GM12873 (cell line): ENCODE measurements at regions not wholly inside any gene's neighbourhood (a gene's known extent, or its start where the extent isn't known, plus 50 kb on each side); places are given as distances from the start of the nearest gene placed in this dataset.

ENCODE experiments used
- CTCF ChIP-seq: IDR thresholded peaks from 2 replicates; pipeline ENCODE4 v1.5.1; 2012; ENCODE audit warnings: low read depth, mild to moderate bottlenecking, moderate library complexity, low read length, control low read depth; ENCODE audit not compliant: insufficient read depth; ENCODE audit errors: missing control alignments

GRCh38 chr6:93013054-93013453 is 406.3 kb downstream of the EPHA7 start:
- TF ChIP-seq CTCF: no peak

DNA sequence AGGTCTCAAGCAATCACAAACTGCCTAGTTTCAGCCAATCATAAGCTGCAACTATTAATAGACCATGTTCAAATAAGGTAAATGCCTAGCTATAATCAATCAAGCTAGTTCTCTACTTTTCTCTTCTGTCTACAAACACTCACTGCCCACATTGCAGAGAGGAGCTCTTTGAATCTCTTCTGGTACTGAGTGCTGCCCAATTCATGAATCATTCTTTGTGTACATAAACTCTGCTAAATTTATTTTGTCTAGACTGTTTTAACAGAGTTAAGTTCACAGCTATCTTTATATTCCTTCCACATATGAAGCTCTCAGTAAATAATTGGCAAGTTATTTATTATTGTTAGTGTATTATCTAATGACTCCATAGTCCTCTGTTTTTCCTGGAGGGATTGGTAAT is 411.0 kb downstream of the EPHA7 start:
- TF ChIP-seq CTCF: no peak

DNA sequence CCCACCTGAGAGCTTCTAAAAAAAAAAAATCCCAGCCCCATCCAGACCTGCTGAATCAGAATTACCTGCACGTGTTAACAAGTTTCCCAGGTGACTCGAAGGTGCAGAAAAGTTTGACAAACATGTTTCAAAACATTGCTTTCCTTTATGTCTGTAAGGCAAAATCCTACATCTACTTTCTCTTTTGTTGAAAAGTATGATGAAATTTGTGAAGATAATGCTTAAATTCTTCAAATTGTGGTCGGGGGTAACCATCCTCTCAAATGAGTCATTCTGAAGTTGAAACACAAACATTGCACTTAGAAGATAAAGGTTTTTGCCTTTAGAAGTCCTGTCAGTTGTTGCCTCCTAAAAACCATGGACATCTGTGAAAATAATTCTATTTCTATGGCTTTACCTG is 429.7 kb downstream of the EPHA7 start:
- TF ChIP-seq CTCF: no peak

GRCh38 chr6:92979281-92979680 is 440.1 kb downstream of the EPHA7 start:
- no peak for TF ChIP-seq CTCF

GRCh38 chr6:92977018-92977417 is 442.3 kb downstream of the EPHA7 start:
- no peak for TF ChIP-seq CTCF

DNA sequence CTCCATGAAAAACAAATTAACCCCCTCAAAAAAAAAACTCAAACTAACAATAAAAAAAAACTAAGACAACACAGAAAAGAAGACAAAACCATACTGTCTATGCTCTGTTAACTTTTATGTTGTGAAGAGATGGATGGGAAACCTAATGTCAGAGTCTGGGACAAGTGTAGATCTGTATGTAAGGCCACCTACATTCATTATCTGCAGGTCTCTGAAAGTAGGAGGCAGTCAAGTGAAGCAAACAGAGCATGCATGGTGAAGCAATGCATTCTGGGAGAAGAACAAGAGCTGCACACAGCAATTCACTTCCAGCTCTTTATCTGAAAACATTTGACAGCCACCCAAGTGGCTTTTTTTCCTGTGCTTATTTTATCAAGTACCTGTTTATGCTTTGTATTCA is 452.0 kb downstream of the EPHA7 start:
- TF ChIP-seq CTCF: no peak

DNA sequence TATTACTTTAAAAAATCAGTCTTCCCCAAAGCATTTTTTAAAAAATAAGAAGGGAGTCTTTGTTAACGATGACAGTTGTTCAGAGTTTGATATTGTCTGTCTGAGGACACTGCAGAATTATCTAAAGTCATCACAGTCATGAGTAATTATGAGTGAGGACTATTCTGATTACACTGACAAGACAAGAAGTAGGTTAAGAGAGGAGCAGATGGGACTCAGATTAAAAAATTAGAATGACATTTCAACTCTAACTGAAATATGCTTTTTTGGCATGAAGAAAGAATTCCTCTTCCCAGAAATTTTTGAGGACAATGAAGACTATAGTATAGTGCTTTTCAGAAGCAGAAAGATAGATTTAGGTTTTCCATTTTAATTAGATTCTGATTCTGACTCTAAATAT is 456.5 kb downstream of the EPHA7 start:
- no peak for TF ChIP-seq CTCF

DNA sequence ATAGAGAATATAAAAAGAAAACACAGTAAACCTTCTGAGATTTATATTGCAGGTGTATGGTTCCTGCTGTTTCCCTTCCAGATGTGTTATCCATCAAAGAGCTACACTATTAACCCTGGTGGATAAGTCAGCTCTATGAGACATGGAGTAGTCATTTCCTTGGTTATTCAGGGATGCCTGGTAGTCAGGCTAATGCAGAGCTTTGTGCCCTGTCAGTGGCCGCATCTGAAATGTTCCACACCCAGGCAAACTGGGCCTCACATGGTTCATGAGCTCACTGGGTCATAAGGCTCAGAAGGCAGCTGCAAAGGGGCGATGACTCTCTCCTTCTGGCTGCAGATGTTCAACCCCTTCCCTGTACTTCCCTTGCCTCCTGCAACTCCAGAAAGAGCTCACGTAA is 473.6 kb downstream of the EPHA7 start:
- no peak for TF ChIP-seq CTCF
